ENCODE measurements at regions not wholly inside any gene's neighbourhood (a gene's known extent, or its start where the extent isn't known, plus 50 kb on each side); places are given as distances from the start of the nearest gene placed in this dataset.
A peak's percentile ranks its signal among the peaks of the same experiment; 100 is the strongest.

GRCh38 chr6:167738386-167738785, 88.3 kb upstream of the AFDN start:
- no peak for DNase-seq (ENCODE audit: low read depth in 1 of 2, low spot score in 1 of 2)
- H3K36me3 ChIP-seq, result no peaks in the 10 kb centered on the region
- H3K4me3 ChIP-seq, result no peak overlapping the region
- H3K27me3 ChIP-seq, result no peaks in the 10 kb centered on the region
- no peak overlapping the region for H3K27ac ChIP-seq
- no peaks in the 10 kb centered on the region for H3K4me1 ChIP-seq (ENCODE audit: low read depth)
- no peak for TF ChIP-seq CTCF (IDR thresholded peaks at IDR 0.05; ENCODE audit: low read depth, low read length)
- H3K9me3 ChIP-seq (ENCODE audit: low read depth), result no peaks in the 10 kb centered on the region

GRCh38 chr6:167739721-167740475, 86.8 kb upstream of the AFDN start:
- no peak for DNase-seq (ENCODE audit: low read depth in 1 of 2, low spot score in 1 of 2)
- no peak for TF ChIP-seq CTCF (IDR thresholded peaks at IDR 0.05; ENCODE audit: low read depth, low read length)
- Histone ChIP-seq H3K36me3 (no peaks in the 10 kb centered on the region), H3K27me3 (no peaks in the 10 kb centered on the region), H3K4me1 (ENCODE audit: low read depth) (no peaks in the 10 kb centered on the region), H3K9me3 (ENCODE audit: low read depth) (no peaks in the 10 kb centered on the region), H3K4me3 (no peak overlapping the region), H3K27ac (no peak overlapping the region)

GRCh38 chr6:167742719-167743303, 83.9 kb upstream of the AFDN start:
- TF ChIP-seq CTCF (IDR thresholded peaks at IDR 0.05; ENCODE audit: low read depth, low read length), result peak; percentile 40
- H3K4me1 ChIP-seq (ENCODE audit: low read depth), result no peaks in the 10 kb centered on the region
- H3K9me3 ChIP-seq (ENCODE audit: low read depth), result no peaks in the 10 kb centered on the region
- H3K4me3 ChIP-seq, result no peak overlapping the region
- DNase-seq (ENCODE audit: low read depth in 1 of 2, low spot score in 1 of 2), result peak in 1 of 2 donors; percentile 81
- H3K36me3 ChIP-seq, result no peaks in the 10 kb centered on the region
- H3K27me3 ChIP-seq, result no peaks in the 10 kb centered on the region
- H3K27ac ChIP-seq, result no peak overlapping the region

- H3K36me3 ChIP-seq, result no peaks in the 10 kb centered on the region
- no peaks in the 10 kb centered on the region for H3K4me1 ChIP-seq (ENCODE audit: low read depth)
- H3K27me3 ChIP-seq, result no peaks in the 10 kb centered on the region
- no peaks in the 10 kb centered on the region for H3K9me3 ChIP-seq (ENCODE audit: low read depth)
- peak in 1 of 2 donors; percentile 55 for DNase-seq (ENCODE audit: low read depth in 1 of 2, low spot score in 1 of 2)
- TF ChIP-seq CTCF (IDR thresholded peaks at IDR 0.05; ENCODE audit: low read depth, low read length), result no peak
- no peak overlapping the region for H3K27ac ChIP-seq
- H3K4me3 ChIP-seq, result no peak overlapping the region
Measured at GRCh38 chr6:167744681-167745669, 81.7 kb upstream of the AFDN start.

GRCh38 chr6:167745670-167746389, 80.9 kb upstream of the AFDN start:
- H3K27ac ChIP-seq, result no peak overlapping the region
- H3K36me3 ChIP-seq, result no peaks in the 10 kb centered on the region
- DNase-seq (ENCODE audit: low read depth in 1 of 2, low spot score in 1 of 2), result no peak

More at GRCh38 chr6:167745670-167746389, 80.9 kb upstream of the AFDN start:
- Histone ChIP-seq H3K4me1 (ENCODE audit: low read depth) (no peaks in the 10 kb centered on the region), H3K27me3 (no peaks in the 10 kb centered on the region), H3K4me3 (no peak overlapping the region), H3K9me3 (ENCODE audit: low read depth) (no peaks in the 10 kb centered on the region)
- no peak for TF ChIP-seq CTCF (IDR thresholded peaks at IDR 0.05; ENCODE audit: low read depth, low read length)
